ENCODE measurements at regions not wholly inside any gene's neighbourhood (a gene's known extent, or its start where the extent isn't known, plus 50 kb on each side); places are given as distances from the start of the nearest gene placed in this dataset.

GRCh38 chr7:118028226-118028625, 155.0 kb upstream of the CTTNBP2 start:
- Mint-ChIP-seq H3K4me1 (ENCODE audit: low read depth) (peaks cover 6% of the 10 kb centered on the region), H3K36me3 (ENCODE audit: low read depth) (no peaks in the 10 kb centered on the region), H3K4me3 (ENCODE audit: unreplicated experiment) (no peak overlapping the region), H3K9me3 (ENCODE audit: low read depth) (no peaks in the 10 kb centered on the region), H3K27me3 (ENCODE audit: low read depth) (peaks cover 3% of the 10 kb centered on the region), H3K27ac (ENCODE audit: unreplicated experiment) (no peak overlapping the region)
- no peak for DNase-seq (ENCODE audit: low spot score)
- no peak for TF ChIP-seq CTCF (IDR thresholded peaks at IDR 0.05)

- Mint-ChIP-seq H3K9me3 (ENCODE audit: low read depth) (no peaks in the 10 kb centered on the region), H3K4me3 (ENCODE audit: unreplicated experiment) (no peak overlapping the region), H3K27me3 (ENCODE audit: low read depth) (peaks cover 7% of the 10 kb centered on the region), H3K4me1 (ENCODE audit: low read depth) (peaks cover 6% of the 10 kb centered on the region), H3K27ac (ENCODE audit: unreplicated experiment) (no peak overlapping the region), H3K36me3 (ENCODE audit: low read depth) (no peaks in the 10 kb centered on the region)
- no peak for TF ChIP-seq CTCF (IDR thresholded peaks at IDR 0.05)
- DNase-seq (ENCODE audit: low spot score) = no peak
These were observed 154.0 kb upstream of the LSM8 start for GRCh38 chr7:118029826-118030422.

- peaks cover 19% of the 10 kb centered on the region for H3K27me3 Mint-ChIP-seq (ENCODE audit: low read depth)
- DNase-seq (ENCODE audit: low spot score) = no peak
- TF ChIP-seq CTCF (IDR thresholded peaks at IDR 0.05) = no peak
- no peaks in the 10 kb centered on the region for H3K9me3 Mint-ChIP-seq (ENCODE audit: low read depth)
- no peaks in the 10 kb centered on the region for H3K36me3 Mint-ChIP-seq (ENCODE audit: low read depth)
- H3K4me1 Mint-ChIP-seq (ENCODE audit: low read depth) = peaks cover 6% of the 10 kb centered on the region
- H3K4me3 Mint-ChIP-seq (ENCODE audit: unreplicated experiment) = no peak overlapping the region
- no peak overlapping the region for H3K27ac Mint-ChIP-seq (ENCODE audit: unreplicated experiment)
These were observed 150.7 kb upstream of the LSM8 start for GRCh38 chr7:118033273-118033672.

GRCh38 chr7:118039963-118040489, 143.9 kb upstream of the LSM8 start:
- Mint-ChIP-seq H3K36me3 (ENCODE audit: low read depth) (no peaks in the 10 kb centered on the region), H3K4me1 (ENCODE audit: low read depth) (no peaks in the 10 kb centered on the region), H3K9me3 (ENCODE audit: low read depth) (no peaks in the 10 kb centered on the region), H3K27ac (ENCODE audit: unreplicated experiment) (no peak overlapping the region), H3K27me3 (ENCODE audit: low read depth) (peaks cover 32% of the 10 kb centered on the region), H3K4me3 (ENCODE audit: unreplicated experiment) (no peak overlapping the region)
- no peak for TF ChIP-seq CTCF (IDR thresholded peaks at IDR 0.05)
- no peak for DNase-seq (ENCODE audit: low spot score)

GRCh38 chr7:118040562-118040961, 143.4 kb upstream of the LSM8 start:
- Mint-ChIP-seq H3K27ac (ENCODE audit: unreplicated experiment) (no peak overlapping the region), H3K4me1 (ENCODE audit: low read depth) (no peaks in the 10 kb centered on the region), H3K36me3 (ENCODE audit: low read depth) (no peaks in the 10 kb centered on the region), H3K9me3 (ENCODE audit: low read depth) (no peaks in the 10 kb centered on the region), H3K4me3 (ENCODE audit: unreplicated experiment) (no peak overlapping the region), H3K27me3 (ENCODE audit: low read depth) (peaks cover 29% of the 10 kb centered on the region)
- no peak for TF ChIP-seq CTCF (IDR thresholded peaks at IDR 0.05)
- DNase-seq (ENCODE audit: low spot score) = no peak

All from chondrocyte (in vitro differentiated cells).